Omental fat pad (tissue), 3 donors: ENCODE measurements at regions not wholly inside any gene's neighbourhood (a gene's known extent, or its start where the extent isn't known, plus 50 kb on each side); places are given as distances from the start of the nearest gene placed in this dataset.
"Not testable (repeated sequence)": the region's sequence is repeated elsewhere in the genome, so short reads cannot be mapped to it uniquely, and the experiment has no call there.

ENCODE experiments used
- ATAC-seq: fragments of 150-250 bp; one replicate; pipeline ENCODE4 v1.9.1; 2016; ENCODE audit warnings: mild to moderate bottlenecking, moderate library complexity; ENCODE audit not compliant: low FRiP score
- DNase-seq: peaks from one replicate; pipeline ENCODE4 v3.0.0-alpha.2; 2019; ENCODE audit warnings: low spot score
- TF ChIP-seq, protein P1 (sequence below), 3 donors: fragments of 450-650 bp; IDR thresholded peaks; one replicate each; pipeline ENCODE4 v1.5.1; 2016 to 2017; ENCODE audit warnings: antibody characterized with exemption in 3 of 3, mild to moderate bottlenecking in 3 of 3, moderate library complexity in 2 of 3

- ATAC-seq (no peak), DNase-seq (no peak)
Observed at GRCh38 chr3:67248726-67249125, 250.6 kb downstream of the KBTBD8 start.

GRCh38 chr3:67252906-67253305 is 254.8 kb downstream of the KBTBD8 start:
- ATAC-seq, DNase-seq: not testable (repeated sequence)

More at GRCh38 chr3:67248726-67249125, 250.6 kb downstream of the KBTBD8 start:
- TF ChIP-seq, protein P1, sequence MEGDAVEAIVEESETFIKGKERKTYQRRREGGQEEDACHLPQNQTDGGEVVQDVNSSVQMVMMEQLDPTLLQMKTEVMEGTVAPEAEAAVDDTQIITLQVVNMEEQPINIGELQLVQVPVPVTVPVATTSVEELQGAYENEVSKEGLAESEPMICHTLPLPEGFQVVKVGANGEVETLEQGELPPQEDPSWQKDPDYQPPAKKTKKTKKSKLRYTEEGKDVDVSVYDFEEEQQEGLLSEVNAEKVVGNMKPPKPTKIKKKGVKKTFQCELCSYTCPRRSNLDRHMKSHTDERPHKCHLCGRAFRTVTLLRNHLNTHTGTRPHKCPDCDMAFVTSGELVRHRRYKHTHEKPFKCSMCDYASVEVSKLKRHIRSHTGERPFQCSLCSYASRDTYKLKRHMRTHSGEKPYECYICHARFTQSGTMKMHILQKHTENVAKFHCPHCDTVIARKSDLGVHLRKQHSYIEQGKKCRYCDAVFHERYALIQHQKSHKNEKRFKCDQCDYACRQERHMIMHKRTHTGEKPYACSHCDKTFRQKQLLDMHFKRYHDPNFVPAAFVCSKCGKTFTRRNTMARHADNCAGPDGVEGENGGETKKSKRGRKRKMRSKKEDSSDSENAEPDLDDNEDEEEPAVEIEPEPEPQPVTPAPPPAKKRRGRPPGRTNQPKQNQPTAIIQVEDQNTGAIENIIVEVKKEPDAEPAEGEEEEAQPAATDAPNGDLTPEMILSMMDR (IDR thresholded peaks at IDR 0.05), result no peak

GRCh38 chr3:67278015-67278618 is 280.0 kb downstream of the KBTBD8 start:
- TF ChIP-seq, protein P1 (IDR thresholded peaks at IDR 0.05), result no peak
- no peak for DNase-seq
- no peak for ATAC-seq

DNA sequence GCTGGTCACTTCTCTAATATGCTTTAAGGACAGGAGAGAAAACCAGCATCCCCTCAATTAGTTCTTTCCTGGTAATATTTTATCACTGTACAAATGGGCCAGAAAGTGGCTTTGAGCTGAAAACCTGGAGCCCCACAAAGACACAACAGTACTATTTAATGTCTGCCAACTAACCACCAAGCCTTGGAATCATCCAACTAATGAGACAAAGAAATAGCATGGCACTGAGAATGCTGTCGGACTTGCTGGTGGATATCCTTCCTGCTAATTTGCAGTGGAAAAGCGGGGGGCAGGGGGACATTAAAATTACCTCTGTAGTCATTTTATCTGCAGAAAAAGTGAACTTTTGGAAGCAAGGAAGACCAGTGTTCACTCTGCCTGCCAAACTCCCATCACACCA is 288.5 kb downstream of the KBTBD8 start:
- TF ChIP-seq, protein P1 (IDR thresholded peaks at IDR 0.05), result no peak
- DNase-seq (no peak), ATAC-seq (no peak)

GRCh38 chr3:67288466-67289106 is 290.5 kb downstream of the KBTBD8 start:
- TF ChIP-seq, protein P1 (IDR thresholded peaks at IDR 0.05), result no peak
- DNase-seq, result no peak
- no peak for ATAC-seq

DNA sequence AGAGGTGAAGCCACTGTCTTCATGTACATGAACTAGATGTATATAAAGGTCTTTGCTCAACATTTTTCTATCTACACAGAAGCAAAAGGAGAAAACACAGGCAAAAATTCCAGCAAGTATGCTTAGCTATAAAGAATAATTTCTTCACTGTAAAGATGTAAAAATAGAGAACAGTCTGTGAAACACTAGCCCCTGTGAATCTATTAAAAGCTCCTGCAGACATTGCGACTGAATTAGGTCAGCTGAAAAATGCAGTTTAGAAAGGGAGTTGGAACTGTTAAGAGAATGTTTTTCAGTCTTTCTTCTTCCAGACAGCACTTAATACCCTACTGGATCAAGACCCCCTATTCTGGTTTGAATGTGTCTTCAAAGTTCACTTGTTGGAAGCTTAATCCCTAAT is 291.5 kb downstream of the KBTBD8 start:
- no peak for DNase-seq
- ATAC-seq, result no peak
- TF ChIP-seq, protein P1 (IDR thresholded peaks at IDR 0.05), result no peak

GRCh38 chr3:67290438-67290837 is 292.3 kb downstream of the KBTBD8 start:
- no peak for ATAC-seq
- TF ChIP-seq, protein P1 (IDR thresholded peaks at IDR 0.05), result no peak

More at GRCh38 chr3:67290438-67290837, 292.3 kb downstream of the KBTBD8 start:
- no peak for DNase-seq
